Progenitor cell of endocrine pancreas (in vitro differentiated cells): ENCODE measurements at regions not wholly inside any gene's neighbourhood (a gene's known extent, or its start where the extent isn't known, plus 50 kb on each side); places are given as distances from the start of the nearest gene placed in this dataset.
"Not testable (repeated sequence)": the region's sequence is repeated elsewhere in the genome, so short reads cannot be mapped to it uniquely, and the experiment has no call there.

Experiments used
- DNase-seq: peaks from one replicate; pipeline ENCODE4 v3.0.0; 2021; ENCODE audit warnings: low spot score; ENCODE audit not compliant: unreplicated experiment
- H3K27ac Mint-ChIP-seq: 2 replicates; pipeline ENCODE4 v1.8.0; 2021; ENCODE audit warnings: mild to moderate bottlenecking, moderate library complexity, mixed read lengths
- H3K27me3 Mint-ChIP-seq: 2 replicates; pipeline ENCODE4 v1.8.0; 2021; ENCODE audit warnings: mixed read lengths
- H3K36me3 Mint-ChIP-seq: 2 replicates; pipeline ENCODE4 v1.8.0; 2022; ENCODE audit warnings: mixed read lengths; ENCODE audit not compliant: insufficient read depth
- H3K4me1 Mint-ChIP-seq: 2 replicates; pipeline ENCODE4 v1.8.0; 2021; ENCODE audit warnings: low read depth, mixed read lengths
- H3K4me3 Mint-ChIP-seq: 2 replicates; pipeline ENCODE4 v1.8.0; 2021; ENCODE audit warnings: low read depth, mild to moderate bottlenecking, moderate library complexity, mixed read lengths
- H3K9me3 Mint-ChIP-seq: 2 replicates; pipeline ENCODE4 v1.8.0; 2021; ENCODE audit warnings: low read depth, mixed read lengths
- TF ChIP-seq, protein P1 (sequence below): fragments of 200-600 bp; sonication (generic); IDR thresholded peaks from one replicate; pipeline ENCODE4 v1.5.0; 2021; ENCODE audit warnings: antibody characterized with exemption, mild to moderate bottlenecking; ENCODE audit not compliant: unreplicated experiment

GRCh38 chr1:230568008-230568407 is 74.3 kb upstream of the COG2 start:
- H3K27ac Mint-ChIP-seq, result peak overlapping the region; percentile 86
- TF ChIP-seq, protein P1, sequence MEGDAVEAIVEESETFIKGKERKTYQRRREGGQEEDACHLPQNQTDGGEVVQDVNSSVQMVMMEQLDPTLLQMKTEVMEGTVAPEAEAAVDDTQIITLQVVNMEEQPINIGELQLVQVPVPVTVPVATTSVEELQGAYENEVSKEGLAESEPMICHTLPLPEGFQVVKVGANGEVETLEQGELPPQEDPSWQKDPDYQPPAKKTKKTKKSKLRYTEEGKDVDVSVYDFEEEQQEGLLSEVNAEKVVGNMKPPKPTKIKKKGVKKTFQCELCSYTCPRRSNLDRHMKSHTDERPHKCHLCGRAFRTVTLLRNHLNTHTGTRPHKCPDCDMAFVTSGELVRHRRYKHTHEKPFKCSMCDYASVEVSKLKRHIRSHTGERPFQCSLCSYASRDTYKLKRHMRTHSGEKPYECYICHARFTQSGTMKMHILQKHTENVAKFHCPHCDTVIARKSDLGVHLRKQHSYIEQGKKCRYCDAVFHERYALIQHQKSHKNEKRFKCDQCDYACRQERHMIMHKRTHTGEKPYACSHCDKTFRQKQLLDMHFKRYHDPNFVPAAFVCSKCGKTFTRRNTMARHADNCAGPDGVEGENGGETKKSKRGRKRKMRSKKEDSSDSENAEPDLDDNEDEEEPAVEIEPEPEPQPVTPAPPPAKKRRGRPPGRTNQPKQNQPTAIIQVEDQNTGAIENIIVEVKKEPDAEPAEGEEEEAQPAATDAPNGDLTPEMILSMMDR, result peak; percentile 61
- no peaks in the 10 kb centered on the region for H3K9me3 Mint-ChIP-seq
- H3K4me1 Mint-ChIP-seq, result peaks cover 56% of the 10 kb centered on the region
- DNase-seq, result no peak
- no peak overlapping the region for H3K4me3 Mint-ChIP-seq
- no peaks in the 10 kb centered on the region for H3K36me3 Mint-ChIP-seq
- no peaks in the 10 kb centered on the region for H3K27me3 Mint-ChIP-seq

DNA sequence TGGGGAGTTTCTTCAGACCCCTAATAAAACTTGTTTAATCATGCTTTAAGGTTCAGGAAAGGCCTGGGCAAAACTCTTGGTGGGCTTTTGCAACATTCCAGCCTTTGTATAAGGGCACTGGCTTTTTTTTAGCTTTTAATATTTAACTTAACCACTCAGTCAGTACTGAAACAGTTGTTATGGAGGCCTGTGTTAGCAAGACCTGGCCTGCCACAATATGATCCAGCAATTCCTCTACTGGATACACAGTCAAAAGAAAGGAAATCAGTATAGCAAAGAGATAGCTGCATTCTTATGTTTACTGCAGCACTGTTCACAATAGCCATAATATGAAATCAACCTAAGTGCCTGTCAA is 75.1 kb upstream of the COG2 start:
- H3K4me1 Mint-ChIP-seq, result peaks cover 49% of the 10 kb centered on the region
- H3K4me3 Mint-ChIP-seq, result no peak overlapping the region
- H3K36me3 Mint-ChIP-seq, result no peaks in the 10 kb centered on the region
- no peak for DNase-seq
- TF ChIP-seq, protein P1, result no peak
- no peaks in the 10 kb centered on the region for H3K27me3 Mint-ChIP-seq
- peak overlapping the region; percentile 86 for H3K27ac Mint-ChIP-seq
- H3K9me3 Mint-ChIP-seq, result no peaks in the 10 kb centered on the region

DNA sequence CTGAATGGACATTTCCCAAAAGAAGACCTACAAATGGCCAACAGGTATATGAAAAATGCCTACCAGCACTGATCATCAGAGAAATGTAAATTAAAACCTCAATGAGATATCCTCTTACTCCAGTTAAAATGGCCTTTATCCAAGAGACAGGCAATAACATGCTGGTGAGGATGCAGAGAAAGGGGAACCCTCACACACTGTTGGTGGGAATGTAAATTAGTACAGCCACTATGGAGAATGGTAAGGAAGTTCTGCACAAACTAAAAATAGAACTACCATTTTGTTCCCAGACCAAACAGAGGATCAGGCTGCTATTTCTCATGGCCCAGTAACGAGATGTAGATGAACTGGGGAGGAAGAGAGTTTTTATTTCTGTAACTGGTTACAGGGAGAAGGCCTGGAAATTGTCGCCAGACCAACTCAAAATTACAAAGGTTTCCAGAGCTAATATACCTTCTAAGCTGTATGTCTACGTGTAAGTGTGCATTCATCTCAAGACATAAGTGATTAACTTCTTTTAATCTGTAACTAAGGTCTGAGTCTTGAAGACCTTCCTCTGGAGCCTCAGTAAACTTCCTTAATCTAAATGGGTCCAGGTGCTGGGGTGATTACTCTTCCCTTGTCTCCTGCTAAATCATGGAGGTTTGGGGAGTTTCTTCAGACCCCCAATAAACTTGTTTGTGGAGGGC is 75.6 kb upstream of the COG2 start:
- H3K36me3 Mint-ChIP-seq, H3K4me3 Mint-ChIP-seq, H3K9me3 Mint-ChIP-seq, DNase-seq, H3K27me3 Mint-ChIP-seq: not testable (repeated sequence)
- Mint-ChIP-seq H3K4me1 (peaks cover 45% of the 10 kb centered on the region), H3K27ac (peak overlapping the region; percentile 86)

DNA sequence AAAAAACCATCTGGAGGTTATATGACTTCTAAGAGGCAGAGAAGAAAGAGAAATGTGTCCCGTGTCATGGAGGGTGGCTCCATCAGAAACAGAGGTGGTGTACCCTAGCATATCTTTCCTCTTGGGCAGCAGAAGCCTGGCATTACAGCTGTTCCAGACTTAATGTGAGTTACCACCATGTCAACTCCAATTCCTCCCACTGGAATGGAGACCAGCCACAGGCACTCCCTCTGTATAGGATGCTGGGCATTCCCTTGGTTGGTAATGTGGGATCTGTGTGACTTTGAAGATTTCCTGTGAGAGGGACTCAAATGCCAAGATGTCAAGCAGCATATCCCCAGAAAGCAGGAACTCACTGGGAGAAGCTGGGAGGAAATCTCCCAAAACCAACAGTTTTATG is 77.1 kb upstream of the COG2 start:
- Mint-ChIP-seq H3K27ac (no peak overlapping the region), H3K4me1 (peaks cover 41% of the 10 kb centered on the region)
- DNase-seq, result no peak

GRCh38 chr1:230563591-230563990 is 78.7 kb upstream of the COG2 start:
- Mint-ChIP-seq H3K36me3 (no peaks in the 10 kb centered on the region), H3K27me3 (no peaks in the 10 kb centered on the region), H3K4me1 (peaks cover 40% of the 10 kb centered on the region), H3K27ac (no peak overlapping the region), H3K9me3 (no peaks in the 10 kb centered on the region), H3K4me3 (no peak overlapping the region)
- TF ChIP-seq, protein P1, result no peak
- no peak for DNase-seq

More for the DNA sequence above, 77.1 kb upstream of the COG2 start:
- H3K27me3 Mint-ChIP-seq, result no peaks in the 10 kb centered on the region
- H3K36me3 Mint-ChIP-seq, result no peaks in the 10 kb centered on the region
- TF ChIP-seq, protein P1, result no peak
- H3K4me3 Mint-ChIP-seq, result no peak overlapping the region
- H3K9me3 Mint-ChIP-seq, result no peaks in the 10 kb centered on the region

- no peaks in the 10 kb centered on the region for H3K27me3 Mint-ChIP-seq
Observed at GRCh38 chr1:230561570-230561969, 80.7 kb upstream of the COG2 start.

More at GRCh38 chr1:230561570-230561969, 80.7 kb upstream of the COG2 start:
- TF ChIP-seq, protein P1, result no peak
- Mint-ChIP-seq H3K27ac (no peak overlapping the region), H3K36me3 (no peaks in the 10 kb centered on the region), H3K4me3 (no peak overlapping the region), H3K4me1 (peaks cover 21% of the 10 kb centered on the region), H3K9me3 (peaks cover 4% of the 10 kb centered on the region)
- DNase-seq, result no peak
